ENCODE measurements at regions not wholly inside any gene's neighbourhood (a gene's known extent, or its start where the extent isn't known, plus 50 kb on each side); places are given as distances from the start of the nearest gene placed in this dataset.
"Not testable (repeated sequence)": the region's sequence is repeated elsewhere in the genome, so short reads cannot be mapped to it uniquely, and the experiment has no call there.

DNA sequence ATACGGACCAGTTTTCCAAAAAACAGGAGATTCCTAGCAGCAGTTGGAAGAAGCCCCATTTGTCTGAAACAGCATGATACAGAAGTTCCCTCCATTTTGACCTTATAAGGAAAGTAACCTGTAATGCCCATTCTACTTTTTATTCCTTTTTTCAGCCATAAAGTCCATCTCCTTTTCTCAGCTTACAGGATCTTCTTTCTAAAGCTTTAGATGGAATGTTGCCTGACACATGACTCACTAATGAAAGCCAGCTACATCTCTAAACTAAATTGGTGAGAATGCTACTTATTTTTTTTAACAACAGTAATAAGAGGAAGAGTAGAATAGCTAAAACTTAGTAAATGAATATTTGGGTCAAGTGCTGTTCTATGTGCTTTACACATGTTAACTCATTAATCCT is 234.1 kb downstream of the CDH26 start:
- DNase-seq = no peak
- Histone ChIP-seq H3K4me1 (no peaks in the 10 kb centered on the region), H3K9me3 (no peaks in the 10 kb centered on the region), H3K36me3 (no peaks in the 10 kb centered on the region), H3K27me3 (no peaks in the 10 kb centered on the region), H3K4me3 (ENCODE audit: low read depth, low read length) (no peak overlapping the region)
- TF ChIP-seq, protein P1, sequence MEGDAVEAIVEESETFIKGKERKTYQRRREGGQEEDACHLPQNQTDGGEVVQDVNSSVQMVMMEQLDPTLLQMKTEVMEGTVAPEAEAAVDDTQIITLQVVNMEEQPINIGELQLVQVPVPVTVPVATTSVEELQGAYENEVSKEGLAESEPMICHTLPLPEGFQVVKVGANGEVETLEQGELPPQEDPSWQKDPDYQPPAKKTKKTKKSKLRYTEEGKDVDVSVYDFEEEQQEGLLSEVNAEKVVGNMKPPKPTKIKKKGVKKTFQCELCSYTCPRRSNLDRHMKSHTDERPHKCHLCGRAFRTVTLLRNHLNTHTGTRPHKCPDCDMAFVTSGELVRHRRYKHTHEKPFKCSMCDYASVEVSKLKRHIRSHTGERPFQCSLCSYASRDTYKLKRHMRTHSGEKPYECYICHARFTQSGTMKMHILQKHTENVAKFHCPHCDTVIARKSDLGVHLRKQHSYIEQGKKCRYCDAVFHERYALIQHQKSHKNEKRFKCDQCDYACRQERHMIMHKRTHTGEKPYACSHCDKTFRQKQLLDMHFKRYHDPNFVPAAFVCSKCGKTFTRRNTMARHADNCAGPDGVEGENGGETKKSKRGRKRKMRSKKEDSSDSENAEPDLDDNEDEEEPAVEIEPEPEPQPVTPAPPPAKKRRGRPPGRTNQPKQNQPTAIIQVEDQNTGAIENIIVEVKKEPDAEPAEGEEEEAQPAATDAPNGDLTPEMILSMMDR (IDR thresholded peaks at IDR 0.05; ENCODE audit: low read depth, low read length) = no peak

DNA sequence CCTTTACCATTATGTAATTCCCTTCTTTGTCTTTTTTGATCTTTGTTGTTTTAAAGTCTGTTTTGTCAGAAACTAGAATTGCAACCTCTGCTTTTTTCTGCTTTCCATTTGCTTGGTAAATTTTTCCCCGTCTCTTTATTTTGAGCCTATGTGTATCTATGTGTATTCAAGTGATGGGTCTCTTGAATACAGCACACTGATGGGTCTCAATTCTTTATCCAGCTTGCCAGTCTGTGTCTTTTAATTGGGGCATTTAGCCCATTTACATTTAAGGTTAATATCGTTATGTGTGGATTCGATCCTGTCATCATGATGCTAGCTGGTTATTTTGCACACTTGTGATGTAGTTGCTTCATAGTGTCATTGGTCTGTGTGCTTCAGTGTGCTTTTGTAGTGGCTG is 240.9 kb downstream of the CDH26 start:
- not testable (repeated sequence) for H3K27me3 ChIP-seq; H3K9me3 ChIP-seq; DNase-seq; H3K4me1 ChIP-seq; H3K4me3 ChIP-seq (ENCODE audit: low read depth, low read length); H3K36me3 ChIP-seq

DNA sequence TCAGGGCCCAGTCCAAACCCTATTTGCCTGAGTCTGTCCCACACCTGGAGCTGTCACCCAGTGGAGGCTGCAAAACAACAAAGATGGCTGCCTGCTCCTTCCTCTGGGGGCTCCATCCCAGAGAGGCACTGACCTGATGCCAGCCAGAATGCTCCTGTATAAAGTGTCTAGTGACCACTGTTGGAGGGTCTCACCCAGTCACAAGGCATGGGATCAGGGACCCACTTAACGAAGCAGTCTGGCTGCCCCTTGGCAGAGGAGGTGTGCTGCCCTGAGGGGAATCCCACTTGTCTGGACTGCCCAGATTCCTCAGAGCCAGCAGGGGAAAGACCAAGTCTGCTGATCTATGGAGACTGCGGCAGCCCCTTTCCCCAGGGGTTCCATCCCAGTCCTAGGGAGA is 241.6 kb downstream of the CDH26 start:
- Histone ChIP-seq H3K4me1 (no peaks in the 10 kb centered on the region), H3K27me3 (no peaks in the 10 kb centered on the region), H3K36me3 (no peaks in the 10 kb centered on the region), H3K4me3 (ENCODE audit: low read depth, low read length) (no peak overlapping the region), H3K9me3 (no peaks in the 10 kb centered on the region)
- no peak for DNase-seq
- TF ChIP-seq, protein P1 (IDR thresholded peaks at IDR 0.05; ENCODE audit: low read depth, low read length) = no peak

DNA sequence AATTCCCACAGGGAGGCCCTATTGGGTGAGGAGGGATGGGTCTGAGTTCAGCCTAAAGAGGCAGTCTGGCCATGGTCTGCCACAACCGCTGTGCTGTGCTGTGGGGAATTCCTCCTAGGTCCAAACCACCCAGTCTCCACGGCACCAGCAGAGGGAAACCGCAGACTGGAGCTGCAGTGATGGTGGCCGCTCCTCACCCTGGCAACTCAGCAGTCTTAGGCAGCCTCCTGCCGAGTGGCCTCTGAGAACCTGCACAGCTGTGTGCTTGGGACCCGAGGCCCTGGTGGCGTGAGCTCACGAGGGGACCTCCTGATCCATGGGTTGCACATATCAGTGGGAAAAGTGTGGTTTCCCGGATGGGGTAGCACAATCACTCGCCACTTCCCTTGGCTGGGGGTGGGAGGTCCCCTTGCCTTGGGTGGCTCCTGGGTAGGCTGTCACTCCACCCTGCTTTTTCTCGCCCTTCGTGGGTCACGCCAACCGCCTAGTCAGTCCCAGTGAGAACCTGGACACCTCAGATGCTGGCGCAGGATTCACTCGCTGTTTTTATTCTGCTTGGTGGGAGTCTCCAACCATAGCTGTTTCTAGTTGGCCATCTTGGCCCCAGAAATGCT is 242.2 kb downstream of the CDH26 start:
- H3K4me1 ChIP-seq = no peaks in the 10 kb centered on the region
- DNase-seq = no peak
- no peaks in the 10 kb centered on the region for H3K9me3 ChIP-seq
- H3K4me3 ChIP-seq (ENCODE audit: low read depth, low read length) = no peak overlapping the region
- TF ChIP-seq, protein P1 (IDR thresholded peaks at IDR 0.05; ENCODE audit: low read depth, low read length) = no peak
- H3K36me3 ChIP-seq = no peaks in the 10 kb centered on the region
- H3K27me3 ChIP-seq = no peaks in the 10 kb centered on the region

DNA sequence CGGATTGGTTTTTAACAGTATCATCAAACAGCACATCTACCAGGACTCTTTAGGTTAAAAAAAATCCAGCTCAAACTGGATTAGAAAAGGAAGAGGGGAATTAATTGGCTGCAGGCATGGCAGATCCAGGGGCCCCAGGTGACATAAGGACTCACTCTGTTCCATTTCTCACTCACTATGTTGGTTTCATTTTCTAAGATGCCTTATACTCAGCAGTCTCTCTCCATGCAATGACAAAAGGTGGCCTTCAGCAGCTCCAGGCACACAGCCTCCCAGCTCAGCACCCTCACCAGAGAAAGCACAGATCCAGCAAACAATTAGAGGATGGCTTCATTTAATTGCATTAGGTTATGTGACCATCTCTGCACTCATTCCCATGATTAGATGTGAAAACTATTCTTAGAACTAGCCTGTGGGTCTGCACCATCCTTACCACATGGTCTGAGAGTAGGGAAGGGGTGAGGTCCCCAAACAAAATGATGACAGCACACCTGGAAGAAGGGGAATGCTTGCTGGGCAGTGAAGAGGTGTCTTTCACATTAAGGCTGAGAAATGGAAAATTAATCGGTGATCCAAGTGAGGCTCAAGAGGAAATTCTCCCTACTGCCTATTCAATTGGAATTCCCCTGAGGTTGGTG is 243.1 kb downstream of the CDH26 start:
- no peak for DNase-seq
- H3K36me3 ChIP-seq = no peaks in the 10 kb centered on the region
- TF ChIP-seq, protein P1 (IDR thresholded peaks at IDR 0.05; ENCODE audit: low read depth, low read length) = no peak

DNA sequence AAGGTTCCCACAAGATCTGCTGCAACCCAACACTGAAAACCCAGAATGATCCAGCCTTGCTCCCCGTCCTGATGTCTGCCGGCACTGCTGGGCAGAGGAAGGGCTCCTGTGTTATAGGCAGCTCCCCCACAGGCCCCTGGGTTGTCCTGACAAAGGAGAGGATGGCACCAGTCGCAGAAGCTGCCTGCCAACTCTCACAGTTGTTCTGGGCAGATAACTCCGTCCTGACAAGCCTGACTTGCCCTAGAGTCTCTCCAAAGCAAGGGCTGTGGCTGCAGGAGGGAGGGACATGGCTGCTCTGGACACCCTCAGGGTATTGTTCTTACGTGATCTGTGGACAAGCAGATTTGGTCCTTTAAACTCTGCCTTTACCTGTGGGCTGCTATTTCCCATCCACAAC is 243.8 kb downstream of the CDH26 start:
- TF ChIP-seq, protein P1 (IDR thresholded peaks at IDR 0.05; ENCODE audit: low read depth, low read length) = no peak
- H3K27me3 ChIP-seq = no peaks in the 10 kb centered on the region
- no peak for DNase-seq
- H3K36me3 ChIP-seq = no peaks in the 10 kb centered on the region
- no peaks in the 10 kb centered on the region for H3K4me1 ChIP-seq
- H3K9me3 ChIP-seq = no peaks in the 10 kb centered on the region
- no peak overlapping the region for H3K4me3 ChIP-seq (ENCODE audit: low read depth, low read length)

More for the DNA sequence above, 243.1 kb downstream of the CDH26 start:
- Histone ChIP-seq H3K27me3 (no peaks in the 10 kb centered on the region), H3K4me1 (no peaks in the 10 kb centered on the region), H3K4me3 (ENCODE audit: low read depth, low read length) (no peak overlapping the region), H3K9me3 (no peaks in the 10 kb centered on the region)
